HG02885 (cell line): ENCODE measurements at regions not wholly inside any gene's neighbourhood (a gene's known extent, or its start where the extent isn't known, plus 50 kb on each side); places are given as distances from the start of the nearest gene placed in this dataset.
"Not testable (repeated sequence)": the region's sequence is repeated elsewhere in the genome, so short reads cannot be mapped to it uniquely, and the experiment has no call there.

ENCODE experiments used
- ATAC-seq: cut with Tn5 transposase; IDR thresholded peaks from one replicate; pipeline ENCODE4 v1.9.1; 2021; ENCODE audit warnings: mild to moderate bottlenecking; ENCODE audit not compliant: unreplicated experiment, poor library complexity

DNA sequence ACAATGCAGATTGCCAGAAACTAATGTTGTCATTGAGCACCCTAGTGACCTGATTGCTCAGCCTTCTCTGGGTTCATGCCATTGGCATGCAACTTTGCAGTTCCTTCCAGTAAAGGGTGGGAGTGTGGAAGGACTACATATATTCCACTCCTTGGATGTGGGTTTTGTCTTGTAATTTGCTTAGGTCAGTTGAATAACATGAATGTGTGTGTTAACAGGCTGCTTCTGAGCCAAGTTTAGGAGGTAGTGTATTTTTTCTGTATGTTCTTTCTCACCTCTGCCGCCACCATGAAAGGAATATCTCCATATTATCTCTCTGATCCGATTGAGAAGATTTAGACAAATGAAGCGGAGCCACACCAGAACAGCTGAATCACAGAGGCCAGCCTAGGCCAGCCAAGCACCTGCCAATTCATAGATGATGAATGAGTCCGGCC is 1929.6 kb upstream of the CDH6 start:
- ATAC-seq, result no peak

DNA sequence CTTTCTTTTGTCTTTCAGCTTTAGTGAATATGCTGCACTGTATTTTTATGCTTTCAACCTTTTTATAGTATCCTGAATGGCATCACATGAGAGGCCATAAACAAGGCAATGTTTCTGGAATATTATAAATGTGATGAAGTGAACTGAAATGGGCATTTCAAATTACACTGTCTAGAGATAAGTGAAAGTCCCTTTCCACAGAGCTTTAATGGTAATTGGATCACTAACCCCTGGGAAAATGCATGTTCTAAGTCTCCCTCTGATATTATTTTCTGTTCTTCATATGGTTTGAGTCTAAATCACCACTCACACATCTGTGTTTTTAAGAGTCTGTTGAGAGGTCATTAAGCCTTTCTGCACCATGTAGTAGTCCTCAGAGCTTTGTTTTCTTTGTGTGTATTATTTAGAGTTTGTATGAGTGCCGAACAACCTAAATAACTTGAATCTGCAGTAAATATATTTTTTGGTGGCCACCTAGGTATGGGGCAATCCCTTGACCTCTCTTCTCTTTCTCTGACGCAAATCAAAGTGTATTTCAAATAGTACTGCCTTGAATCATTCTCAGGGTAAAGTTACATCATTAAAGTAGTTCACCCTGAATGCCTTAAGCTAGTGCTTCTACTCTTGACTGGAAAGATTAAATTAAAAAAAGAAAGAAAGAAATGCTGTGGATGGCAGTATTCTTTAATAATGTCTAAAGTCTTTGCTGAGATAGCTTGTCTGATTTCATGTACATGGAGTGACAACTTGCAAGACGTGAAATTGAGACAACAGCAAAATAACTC is 1931.0 kb upstream of the CDH6 start:
- ATAC-seq, result no peak

DNA sequence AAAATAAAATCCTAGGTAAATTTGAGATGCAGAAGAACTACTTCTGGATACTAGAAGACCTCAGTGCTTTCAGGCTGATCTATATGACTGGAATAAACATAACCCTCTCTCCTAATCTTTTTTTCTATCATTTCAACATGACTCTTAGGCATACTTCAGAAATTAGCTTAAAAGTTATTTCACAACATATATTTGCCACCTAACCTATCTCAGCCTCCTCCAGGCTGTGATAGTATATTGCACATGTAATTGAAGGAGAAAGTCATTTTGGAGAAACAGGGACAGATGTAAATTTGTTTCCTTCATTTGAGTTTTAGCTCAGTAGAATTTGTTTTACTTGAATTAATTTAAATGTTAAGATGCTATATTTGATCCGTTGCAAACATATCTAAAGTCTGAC is 1932.3 kb upstream of the CDH6 start:
- ATAC-seq, result no peak

DNA sequence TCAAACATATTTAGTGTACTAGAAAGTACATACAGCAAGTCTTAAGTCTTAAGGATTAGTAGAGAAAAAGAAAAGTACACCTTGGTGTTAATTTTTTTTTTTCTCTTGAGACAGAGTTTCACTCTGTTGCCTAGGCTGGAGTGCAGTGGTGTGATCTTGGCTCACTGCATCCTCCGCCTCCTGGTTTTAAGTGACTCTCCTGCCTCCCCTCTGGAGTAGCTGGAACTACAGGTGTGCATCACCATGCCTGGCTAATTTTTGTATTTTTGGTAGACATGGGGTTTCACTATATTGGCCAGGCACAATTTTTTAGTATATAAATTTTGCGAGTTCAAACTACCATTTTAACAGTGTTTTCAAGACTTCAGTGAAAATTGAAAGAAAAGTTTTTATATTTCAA is 1941.1 kb upstream of the CDH6 start:
- ATAC-seq, result no peak

DNA sequence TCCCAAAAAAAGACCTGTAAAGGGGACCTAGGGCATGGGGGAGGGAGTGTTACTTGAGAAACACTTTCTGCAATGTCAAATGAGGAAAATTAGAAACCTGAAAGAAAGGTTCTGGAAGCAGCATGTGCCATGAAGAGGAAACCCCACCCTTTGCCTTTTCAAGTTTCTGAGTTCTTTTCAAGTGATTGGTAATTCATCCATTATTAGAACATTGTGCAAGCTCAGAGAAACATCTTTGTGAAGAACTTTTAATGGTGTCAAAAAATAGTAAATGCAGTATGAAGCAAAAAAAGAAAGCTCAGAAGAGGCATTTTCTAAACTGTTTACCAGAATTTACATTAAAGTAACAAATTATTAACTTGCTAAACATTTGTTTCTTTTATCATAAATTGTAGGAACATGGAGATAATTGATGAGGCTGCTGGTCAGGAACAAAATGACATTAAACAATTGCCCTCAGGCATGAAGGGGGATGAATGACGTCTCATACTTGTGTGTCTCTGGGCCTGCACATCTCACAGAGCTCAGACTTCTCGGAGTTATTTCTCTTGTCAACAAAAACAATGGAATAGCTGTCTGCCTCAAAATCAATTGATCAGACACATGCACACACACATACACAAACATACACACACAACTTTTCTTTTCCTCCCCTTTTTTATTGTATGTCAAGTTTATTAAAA is 1946.0 kb upstream of the CDH6 start:
- no peak for ATAC-seq

DNA sequence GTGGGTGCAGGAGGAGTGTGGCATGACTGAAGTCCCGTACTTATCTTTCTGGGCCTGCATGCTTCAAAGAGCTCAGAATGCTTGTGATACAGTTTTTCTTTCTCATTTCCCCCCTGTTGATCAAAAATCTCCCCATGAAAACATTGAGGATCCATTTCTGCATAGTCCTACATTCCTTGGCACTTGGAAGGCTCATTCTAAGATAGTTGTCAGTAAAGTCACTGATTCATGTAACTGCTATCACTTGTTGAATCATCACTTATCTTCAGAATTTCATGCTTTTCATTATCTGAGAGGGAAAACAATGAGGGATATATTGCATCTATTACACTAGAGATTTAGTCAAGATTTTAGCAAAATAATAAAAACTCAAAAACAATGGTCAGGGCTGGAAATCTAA is 1953.1 kb upstream of the CDH6 start:
- no peak for ATAC-seq

DNA sequence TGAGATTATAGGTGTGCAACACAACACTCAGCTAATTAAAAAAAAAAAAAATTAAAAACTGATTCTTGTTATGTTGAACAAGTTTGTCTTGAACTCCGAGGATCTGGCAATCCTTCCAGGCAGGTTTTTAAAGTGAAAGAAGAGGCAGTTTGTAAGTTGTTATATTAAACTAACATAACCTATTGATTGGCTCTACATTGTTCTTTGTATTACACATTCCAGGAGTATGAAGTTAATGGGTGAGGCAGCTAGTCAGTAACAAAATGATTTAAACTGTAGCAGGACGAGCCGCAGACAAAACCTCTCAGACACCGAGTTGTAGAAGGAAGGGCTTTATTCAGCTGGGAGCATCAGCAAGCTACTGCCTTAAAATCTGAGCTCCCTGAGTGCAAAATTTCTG is 1953.9 kb upstream of the CDH6 start:
- ATAC-seq, result no peak

DNA sequence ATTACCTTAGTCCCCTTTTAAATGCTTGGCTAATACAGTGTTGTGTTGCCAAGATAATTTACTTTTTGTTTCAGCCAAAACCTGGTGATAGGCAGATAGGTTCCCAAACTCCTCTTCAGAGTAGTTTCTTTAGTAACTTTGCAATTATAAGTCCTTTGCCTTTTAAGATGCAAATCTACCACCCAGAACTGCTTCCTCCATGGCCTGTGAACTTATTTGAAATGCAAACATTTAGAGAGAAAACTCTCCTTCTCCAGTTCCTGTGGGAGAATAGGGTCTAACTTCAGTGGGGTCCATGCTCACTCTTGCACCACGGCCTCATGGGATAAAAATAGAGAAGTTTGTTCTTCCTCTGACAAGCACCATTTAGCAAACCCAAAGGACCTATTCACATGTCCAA is 1955.4 kb upstream of the CDH6 start:
- ATAC-seq, result no peak

DNA sequence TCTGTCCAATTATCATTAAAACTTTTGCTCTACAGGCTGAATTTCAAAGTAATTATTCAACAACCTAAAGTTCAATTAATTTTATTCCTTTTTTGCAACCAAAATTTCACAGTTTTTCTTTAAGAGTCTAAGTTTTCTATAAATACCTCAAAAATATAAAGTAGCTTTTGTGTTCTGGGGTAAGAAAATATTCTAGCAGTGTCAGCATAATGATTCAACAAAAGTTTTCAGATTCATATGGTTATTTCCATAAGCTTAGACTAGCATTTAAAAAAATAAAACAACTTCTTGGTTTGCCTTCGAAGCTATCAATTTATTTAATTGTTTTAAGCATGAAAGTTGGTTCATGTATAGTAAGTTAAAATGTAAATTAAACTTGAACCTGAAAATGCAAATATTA is 1962.3 kb upstream of the CDH6 start:
- no peak for ATAC-seq

DNA sequence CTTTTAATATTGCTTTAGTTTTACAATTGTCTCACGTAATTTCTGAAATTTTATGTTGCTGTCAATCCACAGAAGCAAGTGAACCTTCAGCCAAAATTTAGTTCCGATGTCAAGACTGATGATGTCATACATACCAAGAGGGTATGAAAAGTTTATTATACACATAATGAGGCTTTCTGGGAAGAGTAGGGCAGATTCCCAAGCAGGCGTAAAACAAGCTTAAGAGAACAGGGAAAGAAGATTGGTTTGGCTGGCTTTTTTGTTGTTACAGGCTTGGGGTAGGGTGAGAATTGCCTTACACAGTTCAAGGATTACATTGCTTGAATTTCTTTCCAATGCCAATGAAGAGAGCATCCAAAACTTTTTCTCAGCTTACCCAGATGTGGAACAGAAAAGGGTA is 1962.9 kb upstream of the CDH6 start:
- ATAC-seq, result no peak

DNA sequence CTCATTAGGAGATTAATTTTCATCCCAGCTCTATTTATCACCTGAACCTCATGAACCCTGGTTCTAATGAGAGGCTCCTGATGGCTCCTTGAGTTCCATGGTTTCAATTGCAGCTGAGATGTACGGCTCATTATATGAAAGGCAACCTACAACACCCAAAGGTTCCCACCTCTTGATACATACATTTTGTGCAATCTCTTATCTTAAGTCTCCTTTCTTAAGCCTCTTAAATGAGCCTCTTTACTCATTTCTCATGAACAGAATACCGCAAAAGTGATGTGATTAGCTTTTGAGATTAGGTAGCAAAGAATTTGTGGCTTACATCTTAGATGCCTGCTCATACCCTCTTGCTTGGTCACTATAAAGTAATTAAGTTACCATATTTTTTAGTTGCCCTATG is 1964.0 kb upstream of the CDH6 start:
- no peak for ATAC-seq

DNA sequence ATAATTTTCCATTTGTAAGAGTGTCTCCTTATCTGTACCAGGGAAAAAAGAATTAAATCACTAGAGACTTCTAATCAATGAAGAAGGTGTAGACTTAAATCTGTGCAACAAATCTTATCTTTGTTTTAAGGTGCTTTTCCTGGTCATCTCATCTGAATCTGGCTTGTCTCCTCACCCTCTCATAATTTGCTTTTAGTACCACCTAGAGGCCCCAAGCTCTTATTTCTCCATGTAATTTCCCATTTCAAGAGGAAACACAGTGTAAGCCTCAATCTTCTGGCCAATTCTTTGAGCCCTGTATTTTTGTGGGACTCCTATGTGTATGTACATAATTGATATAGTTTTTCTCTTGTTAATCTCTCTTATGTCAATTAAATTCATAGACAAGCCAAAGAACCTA is 1975.3 kb upstream of the CDH6 start:
- no peak for ATAC-seq

DNA sequence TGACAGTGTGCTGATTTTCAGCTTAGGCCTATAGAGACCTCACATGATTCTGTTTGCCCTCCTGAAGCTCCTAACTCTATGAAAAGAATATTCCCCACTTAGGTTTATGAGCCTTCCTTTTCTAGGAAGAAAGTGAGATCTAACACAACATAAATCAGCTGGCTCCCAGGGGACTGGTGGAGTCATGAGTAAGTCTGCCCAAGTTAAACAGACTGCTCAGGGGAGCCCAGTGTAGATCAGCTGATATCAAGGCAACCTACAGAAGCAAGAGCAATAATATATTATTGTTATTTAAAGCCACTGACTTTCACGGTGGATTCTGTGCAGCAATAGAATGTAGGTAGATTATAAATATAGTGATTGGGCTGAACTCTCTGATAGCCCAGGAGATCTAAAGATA is 1978.6 kb upstream of the CDH6 start:
- ATAC-seq, result no peak

DNA sequence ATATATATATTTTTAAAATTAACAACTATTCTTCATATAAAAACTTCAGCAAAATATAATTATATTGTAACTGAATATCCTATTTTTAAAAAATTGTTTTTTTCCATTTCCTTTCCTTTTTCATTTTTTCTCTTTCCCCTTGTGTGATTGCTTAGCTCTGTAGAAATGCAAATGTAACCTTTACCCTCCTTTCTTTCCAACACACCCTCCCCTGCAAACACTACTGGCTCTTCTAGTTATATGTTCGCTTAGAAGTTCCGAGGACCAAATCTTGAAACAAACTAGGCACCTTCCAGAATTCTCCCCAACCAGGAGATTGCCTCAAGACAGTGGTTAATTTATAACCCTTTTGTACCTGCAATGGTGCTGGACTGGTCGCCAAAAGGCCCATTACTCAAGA is 1980.0 kb upstream of the CDH6 start:
- ATAC-seq, result no peak

DNA sequence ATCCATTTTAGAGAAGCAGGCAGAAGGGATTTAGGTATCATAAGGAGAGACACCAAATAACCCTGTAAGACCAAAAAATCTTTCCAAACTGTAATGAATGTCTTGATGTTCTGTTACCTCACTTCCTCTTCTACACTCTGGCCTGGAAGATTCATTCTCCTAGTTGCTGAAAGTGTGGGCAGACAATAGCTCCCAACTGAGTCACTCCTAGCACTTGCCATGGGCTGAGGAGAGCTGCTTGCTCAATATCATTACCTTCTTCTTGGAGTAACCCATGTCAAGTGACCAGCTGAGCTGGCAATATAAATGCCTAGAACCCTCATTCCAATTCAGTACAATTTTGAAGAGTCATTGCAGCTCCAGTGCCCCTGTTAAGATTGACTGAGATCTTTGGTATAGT is 1985.5 kb upstream of the CDH6 start:
- ATAC-seq, result no peak

DNA sequence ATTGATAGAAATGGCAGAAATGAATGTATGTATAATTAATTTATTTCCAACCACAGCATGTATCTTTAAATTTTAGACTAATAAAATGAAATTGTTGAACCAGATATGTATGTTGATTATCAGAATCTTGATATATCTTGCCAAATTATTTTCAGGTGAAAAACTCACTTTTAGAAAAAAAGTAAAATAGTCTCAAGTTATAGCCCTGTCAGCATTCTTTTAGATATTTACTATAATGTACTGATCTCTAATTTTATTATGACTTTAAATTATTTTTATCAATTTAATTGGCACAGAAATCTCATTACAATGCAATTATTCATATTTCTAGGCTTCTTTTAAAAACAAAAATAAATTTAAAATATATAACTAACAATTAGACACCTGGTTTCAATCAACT is 1990.4 kb upstream of the CDH6 start:
- ATAC-seq, result no peak

DNA sequence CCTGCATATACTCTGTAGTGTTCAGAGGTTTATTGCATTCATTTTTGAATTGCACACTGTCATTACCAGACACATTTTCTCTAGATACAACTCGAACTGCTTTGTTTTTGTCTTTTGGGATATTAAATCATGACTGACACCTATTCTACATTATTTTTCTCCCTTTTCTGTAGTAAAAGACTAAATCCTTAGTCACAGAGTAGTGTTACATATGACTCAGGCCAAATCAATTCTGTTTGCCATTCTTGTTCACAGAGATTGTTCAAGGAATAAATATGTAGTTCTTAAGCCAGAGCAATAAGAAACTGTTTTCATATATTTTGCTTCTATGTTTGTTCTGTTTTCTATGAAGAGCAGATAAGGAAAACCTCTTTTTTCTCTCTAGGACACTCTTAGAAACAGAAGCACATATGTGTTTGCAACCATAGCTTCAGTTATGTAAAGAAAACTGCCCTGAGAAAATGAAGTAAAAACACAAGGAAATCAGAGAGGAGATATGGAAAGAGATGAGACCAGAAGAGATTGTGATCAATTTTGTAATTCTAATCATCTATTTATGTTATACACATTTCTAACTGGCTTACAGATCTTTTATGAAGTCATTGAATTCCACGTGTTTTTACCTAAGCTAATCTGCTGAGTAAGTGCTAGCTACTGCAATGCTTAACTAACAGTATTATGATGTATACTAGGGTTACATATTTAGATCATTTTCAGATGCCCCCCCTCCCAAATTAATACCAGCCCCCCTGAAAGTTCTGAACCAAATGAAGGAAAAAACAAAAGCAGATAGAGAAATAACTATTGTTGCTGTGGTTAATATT is 1995.6 kb upstream of the CDH6 start:
- no peak for ATAC-seq

DNA sequence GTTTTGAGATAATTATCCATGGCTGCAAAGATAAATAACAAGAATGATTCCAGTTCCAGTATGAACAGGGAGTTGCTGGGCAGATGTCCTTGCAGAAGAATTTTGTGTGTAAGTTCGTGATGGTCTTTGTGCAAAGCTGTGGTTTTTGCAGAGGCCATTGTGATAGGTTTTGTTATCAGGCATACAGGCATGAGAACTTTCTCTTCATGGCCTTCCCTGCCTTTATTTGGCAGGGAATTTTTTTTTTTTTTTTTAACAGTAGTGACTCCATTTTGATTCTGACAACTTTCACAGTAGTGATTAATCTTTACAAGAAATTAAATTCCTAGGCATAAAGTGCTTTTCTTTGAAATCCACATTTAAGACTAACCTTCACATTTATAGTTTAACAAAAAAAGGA is 1999.5 kb upstream of the CDH6 start:
- ATAC-seq, result no peak

DNA sequence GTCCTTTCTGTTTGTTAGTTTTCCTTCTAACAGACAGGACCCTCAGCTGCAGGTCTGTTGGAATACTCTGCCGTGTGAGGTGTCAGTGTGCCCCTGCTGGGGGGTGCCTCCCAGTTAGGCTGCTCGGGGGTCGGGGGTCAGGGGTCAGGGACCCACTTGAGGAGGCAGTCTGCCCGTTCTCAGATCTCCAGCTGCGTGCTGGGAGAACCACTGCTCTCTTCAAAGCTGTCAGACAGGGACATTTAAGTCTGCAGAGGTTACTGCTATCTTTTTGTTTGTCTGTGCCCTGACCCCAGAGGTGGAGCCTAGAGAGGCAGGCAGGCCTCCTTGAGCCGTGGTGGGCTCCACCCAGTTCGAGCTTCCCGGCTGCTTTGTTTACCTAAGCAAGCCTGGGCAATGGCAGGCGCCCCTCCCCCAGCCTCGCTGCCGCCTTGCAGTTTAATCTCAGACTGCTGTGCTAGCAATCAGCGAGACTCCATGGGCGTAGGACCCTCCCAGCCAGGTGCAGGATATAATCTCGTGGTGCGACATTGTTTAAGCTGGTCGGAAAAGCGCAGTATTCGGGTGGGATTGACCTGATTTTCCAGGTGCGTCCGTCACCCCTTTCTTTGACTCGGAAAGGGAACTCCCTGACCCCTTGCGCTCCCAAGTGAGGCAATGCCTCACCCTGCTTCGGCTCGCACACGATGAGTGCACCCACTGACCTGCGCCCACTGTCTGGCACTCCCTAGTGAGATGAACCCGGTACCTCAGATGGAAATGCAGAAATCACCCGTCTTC is 2002.0 kb upstream of the CDH6 start:
- ATAC-seq, result not testable (repeated sequence)

DNA sequence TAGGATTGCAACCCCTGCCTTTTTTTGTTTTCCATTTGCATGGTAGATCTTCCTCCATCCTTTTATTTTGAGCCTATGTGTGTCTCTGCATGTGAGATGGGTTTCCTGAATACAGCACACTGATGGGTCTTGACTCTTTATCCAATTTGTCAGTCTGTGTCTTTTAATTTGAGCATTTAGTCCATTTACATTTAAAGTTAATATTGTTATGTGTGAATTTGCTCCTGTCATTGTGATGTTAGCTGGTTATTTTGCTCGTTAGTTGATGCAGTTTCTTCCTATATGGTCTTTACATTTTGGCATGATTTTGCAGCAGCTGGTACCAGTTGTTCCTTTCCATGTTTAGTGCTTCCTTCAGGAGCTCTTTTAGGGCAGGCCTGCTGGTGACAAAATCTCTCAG is 2003.1 kb upstream of the CDH6 start:
- ATAC-seq, result not testable (repeated sequence)
